BLaER1 (cell line): ENCODE measurements at regions not wholly inside any gene's neighbourhood (a gene's known extent, or its start where the extent isn't known, plus 50 kb on each side); places are given as distances from the start of the nearest gene placed in this dataset.
"Not testable (repeated sequence)": the region's sequence is repeated elsewhere in the genome, so short reads cannot be mapped to it uniquely, and the experiment has no call there.

Experiments used
- H3K27ac ChIP-seq: shearing (Covaris generic); formaldehyde crosslinking; 2 replicates; pipeline ENCODE4 v1.8.1; 2022
- H3K27me3 ChIP-seq: shearing (Covaris generic); formaldehyde crosslinking; 2 replicates; pipeline ENCODE4 v1.8.1; 2022
- H3K36me3 ChIP-seq: shearing (Covaris generic); formaldehyde crosslinking; 2 replicates; pipeline ENCODE4 v1.8.1; 2022
- H3K4me1 ChIP-seq: shearing (Covaris generic); formaldehyde crosslinking; 2 replicates; pipeline ENCODE4 v1.8.1; 2022
- H3K4me2 ChIP-seq: shearing (Covaris generic); formaldehyde crosslinking; 2 replicates; pipeline ENCODE4 v1.8.1; 2022
- H3K4me3 ChIP-seq: shearing (Covaris generic); formaldehyde crosslinking; 2 replicates; pipeline ENCODE4 v1.8.1; 2022
- H3K9ac ChIP-seq: shearing (Covaris generic); formaldehyde crosslinking; 2 replicates; pipeline ENCODE4 v1.8.1; 2022
- H3K9me3 ChIP-seq: shearing (Covaris generic); formaldehyde crosslinking; 2 replicates; pipeline ENCODE4 v1.8.1; 2022
- H4K20me1 ChIP-seq: shearing (Covaris generic); formaldehyde crosslinking; 2 replicates; pipeline ENCODE4 v1.8.1; 2022
- Cebpa-rat ChIP-seq: shearing (Covaris generic); IDR thresholded peaks from 2 replicates; pipeline ENCODE4 v1.8.1; 2022

DNA sequence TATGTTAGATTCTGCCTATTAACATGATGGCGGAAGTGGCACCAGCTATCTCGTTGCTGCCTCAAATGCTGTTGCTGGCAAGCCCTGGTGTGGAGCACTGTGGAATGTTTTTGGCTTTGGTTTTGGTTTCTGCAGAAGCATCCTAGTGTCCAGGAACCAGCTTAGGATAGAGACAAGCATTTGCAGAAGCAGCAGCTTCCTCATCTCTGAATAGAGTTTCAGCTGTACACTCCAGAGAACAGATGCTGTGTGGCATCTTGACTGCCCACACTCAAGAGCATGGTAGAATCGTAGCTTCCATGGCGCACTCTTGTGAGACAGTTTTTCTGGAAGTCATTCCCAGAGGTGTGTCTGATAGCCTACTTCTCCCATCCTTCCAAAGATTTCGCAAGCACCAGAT is 145.3 kb upstream of the RXFP2 start:
- H4K20me1 ChIP-seq = no peaks in the 10 kb centered on the region
- no peaks in the 10 kb centered on the region for H3K4me1 ChIP-seq
- no peak overlapping the region for H3K9ac ChIP-seq
- no peaks in the 10 kb centered on the region for H3K36me3 ChIP-seq
- H3K27me3 ChIP-seq = no peaks in the 10 kb centered on the region
- H3K27ac ChIP-seq = no peak overlapping the region
- TF ChIP-seq Cebpa-rat = no peak
- no peak overlapping the region for H3K4me2 ChIP-seq
- no peak overlapping the region for H3K4me3 ChIP-seq
- H3K9me3 ChIP-seq = no peaks in the 10 kb centered on the region

- no peaks in the 10 kb centered on the region for H3K36me3 ChIP-seq
- no peaks in the 10 kb centered on the region for H4K20me1 ChIP-seq
- H3K4me3 ChIP-seq = no peak overlapping the region
- H3K4me2 ChIP-seq = no peak overlapping the region
- H3K9me3 ChIP-seq = no peaks in the 10 kb centered on the region
- H3K4me1 ChIP-seq = no peaks in the 10 kb centered on the region
- TF ChIP-seq Cebpa-rat = no peak
- H3K27ac ChIP-seq = no peak overlapping the region
- H3K9ac ChIP-seq = no peak overlapping the region
- H3K27me3 ChIP-seq = no peaks in the 10 kb centered on the region
Measured at GRCh38 chr13:31595563-31595962, 143.8 kb upstream of the RXFP2 start.

DNA sequence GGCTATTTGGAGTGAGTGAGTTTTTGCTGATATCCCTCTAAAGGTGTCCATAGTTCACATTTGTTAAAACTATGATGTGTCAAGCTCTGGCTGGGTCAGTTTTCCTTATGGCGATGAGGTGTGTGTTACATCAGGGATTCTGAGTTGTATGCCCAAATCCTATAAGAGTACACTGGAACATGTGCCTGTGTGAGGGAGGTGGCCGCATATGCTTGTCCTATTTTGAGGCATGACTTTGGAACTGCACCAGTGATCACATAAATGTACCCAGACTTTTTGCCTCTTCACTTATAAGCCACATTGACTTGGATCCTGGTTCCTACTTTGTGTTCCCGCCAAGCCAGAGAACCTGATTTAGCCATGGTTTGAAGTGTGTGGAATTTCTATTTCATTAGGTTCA is 140.3 kb upstream of the RXFP2 start:
- Histone ChIP-seq H3K36me3 (no peaks in the 10 kb centered on the region), H3K27me3 (no peaks in the 10 kb centered on the region), H3K9me3 (no peaks in the 10 kb centered on the region), H3K4me2 (no peak overlapping the region), H3K4me1 (no peaks in the 10 kb centered on the region), H3K9ac (no peak overlapping the region), H3K4me3 (no peak overlapping the region), H3K27ac (no peak overlapping the region), H4K20me1 (no peaks in the 10 kb centered on the region)
- no peak for TF ChIP-seq Cebpa-rat

- H3K27ac ChIP-seq = no peak overlapping the region
- no peak overlapping the region for H3K4me2 ChIP-seq
- no peak overlapping the region for H3K4me3 ChIP-seq
- no peaks in the 10 kb centered on the region for H3K36me3 ChIP-seq
- no peaks in the 10 kb centered on the region for H3K9me3 ChIP-seq
- peak; percentile 13; the same call in 1 of the 2 replicates for TF ChIP-seq Cebpa-rat
- H3K9ac ChIP-seq = no peak overlapping the region
- no peaks in the 10 kb centered on the region for H4K20me1 ChIP-seq
- H3K4me1 ChIP-seq = no peaks in the 10 kb centered on the region
- no peaks in the 10 kb centered on the region for H3K27me3 ChIP-seq
Measured at GRCh38 chr13:31605076-31605860, 134.1 kb upstream of the RXFP2 start.

- H3K4me3 ChIP-seq, H3K4me1 ChIP-seq, H4K20me1 ChIP-seq, H3K27ac ChIP-seq, H3K27me3 ChIP-seq, H3K36me3 ChIP-seq, H3K9me3 ChIP-seq, H3K9ac ChIP-seq, H3K4me2 ChIP-seq: not testable (repeated sequence)
Measured at GRCh38 chr13:31607531-31607930, 131.8 kb upstream of the RXFP2 start.

- not testable (repeated sequence) for H3K9me3 ChIP-seq, H4K20me1 ChIP-seq
Measured at GRCh38 chr13:31608780-31609179, 130.5 kb upstream of the RXFP2 start.

GRCh38 chr13:31610270-31610998 is 128.9 kb upstream of the RXFP2 start:
- no peak overlapping the region for H3K27ac ChIP-seq
- no peaks in the 10 kb centered on the region for H3K27me3 ChIP-seq
- no peak overlapping the region for H3K4me2 ChIP-seq
- H4K20me1 ChIP-seq = no peaks in the 10 kb centered on the region
- no peak overlapping the region for H3K9ac ChIP-seq
- no peaks in the 10 kb centered on the region for H3K4me1 ChIP-seq
- H3K36me3 ChIP-seq = no peaks in the 10 kb centered on the region
- H3K9me3 ChIP-seq = no peaks in the 10 kb centered on the region
- no peak overlapping the region for H3K4me3 ChIP-seq
- TF ChIP-seq Cebpa-rat = no peak

More at GRCh38 chr13:31608780-31609179, 130.5 kb upstream of the RXFP2 start:
- H3K27me3 ChIP-seq, H3K36me3 ChIP-seq, H3K4me1 ChIP-seq, H3K9ac ChIP-seq, H3K4me3 ChIP-seq, H3K4me2 ChIP-seq, H3K27ac ChIP-seq: not testable (repeated sequence)

- Histone ChIP-seq H3K27ac (no peak overlapping the region), H3K9me3 (no peaks in the 10 kb centered on the region), H3K4me2 (no peak overlapping the region), H3K36me3 (no peaks in the 10 kb centered on the region), H3K4me3 (no peak overlapping the region), H3K9ac (no peak overlapping the region), H3K27me3 (no peaks in the 10 kb centered on the region), H4K20me1 (no peaks in the 10 kb centered on the region), H3K4me1 (no peaks in the 10 kb centered on the region)
- TF ChIP-seq Cebpa-rat = no peak
Measured at GRCh38 chr13:31611214-31611613, 128.1 kb upstream of the RXFP2 start.

GRCh38 chr13:31614073-31614472 is 125.3 kb upstream of the RXFP2 start:
- H3K9ac ChIP-seq = no peak overlapping the region
- H4K20me1 ChIP-seq = no peaks in the 10 kb centered on the region
- H3K4me2 ChIP-seq = no peak overlapping the region
- H3K27ac ChIP-seq = no peak overlapping the region
- TF ChIP-seq Cebpa-rat = no peak
- H3K27me3 ChIP-seq = no peaks in the 10 kb centered on the region
- no peaks in the 10 kb centered on the region for H3K36me3 ChIP-seq
- no peak overlapping the region for H3K4me3 ChIP-seq
- no peaks in the 10 kb centered on the region for H3K9me3 ChIP-seq
- H3K4me1 ChIP-seq = no peaks in the 10 kb centered on the region

GRCh38 chr13:31614704-31615103 is 124.6 kb upstream of the RXFP2 start:
- Histone ChIP-seq H3K4me3 (no peak overlapping the region), H3K27ac (no peak overlapping the region), H3K9ac (no peak overlapping the region), H3K4me2 (no peak overlapping the region), H3K36me3 (no peaks in the 10 kb centered on the region), H3K27me3 (no peaks in the 10 kb centered on the region), H3K9me3 (no peaks in the 10 kb centered on the region), H4K20me1 (no peaks in the 10 kb centered on the region), H3K4me1 (no peaks in the 10 kb centered on the region)
- TF ChIP-seq Cebpa-rat = no peak
